HEK293 (cell line): ENCODE measurements at regions not wholly inside any gene's neighbourhood (a gene's known extent, or its start where the extent isn't known, plus 50 kb on each side); places are given as distances from the start of the nearest gene placed in this dataset.

Experiments used
- HOXD13 ChIP-seq: sonication (generic); formaldehyde crosslinking; IDR thresholded peaks from 2 replicates; pipeline ENCODE4 v1.8.0; 2022; ENCODE audit warnings: missing genetic modification reagents, borderline replicate concordance
- MYNN ChIP-seq: fragments of 450-650 bp; formaldehyde crosslinking; IDR thresholded peaks from 2 replicates; pipeline ENCODE4 v1.5.1; 2016; ENCODE audit warnings: missing biosample characterization, missing genetic modification characterization, borderline replicate concordance
- SP2 ChIP-seq: fragments of 450-650 bp; formaldehyde crosslinking; IDR thresholded peaks from 2 replicates; pipeline ENCODE4 v1.5.1; 2016; ENCODE audit warnings: missing biosample characterization, missing genetic modification characterization
- ZBTB1 ChIP-seq: fragments of 450-650 bp; formaldehyde crosslinking; IDR thresholded peaks from 2 replicates; pipeline ENCODE4 v1.5.1; 2016; ENCODE audit warnings: missing biosample characterization, missing genetic modification characterization
- ZNF350 ChIP-seq: fragments of 450-650 bp; formaldehyde crosslinking; IDR thresholded peaks from 2 replicates; pipeline ENCODE4 v1.5.0; 2017; ENCODE audit warnings: missing biosample characterization, mild to moderate bottlenecking, missing genetic modification characterization
- TF ChIP-seq, protein P1 (sequence below): fragments of 450-650 bp; formaldehyde crosslinking; IDR thresholded peaks from 2 replicates; pipeline ENCODE4 v1.5.1; 2016; ENCODE audit warnings: missing biosample characterization, missing genetic modification characterization
- TF ChIP-seq, protein P2 (sequence below): sonication (generic); formaldehyde crosslinking; IDR thresholded peaks from 2 replicates; pipeline ENCODE4 v1.8.1; 2022; ENCODE audit warnings: mild to moderate bottlenecking, moderate library complexity, missing genetic modification reagents
- TF ChIP-seq, protein P3 (sequence below): fragments of 450-650 bp; formaldehyde crosslinking; conservative IDR thresholded peaks from 2 replicates; pipeline ENCODE4 v1.5.1; 2016; ENCODE audit warnings: low read depth, missing biosample characterization, missing genetic modification characterization
- TF ChIP-seq, protein P4 (sequence below): fragments of 450-650 bp; formaldehyde crosslinking; IDR thresholded peaks from 2 replicates; pipeline ENCODE4 v1.5.1; 2016; ENCODE audit warnings: missing biosample characterization, missing genetic modification characterization

DNA sequence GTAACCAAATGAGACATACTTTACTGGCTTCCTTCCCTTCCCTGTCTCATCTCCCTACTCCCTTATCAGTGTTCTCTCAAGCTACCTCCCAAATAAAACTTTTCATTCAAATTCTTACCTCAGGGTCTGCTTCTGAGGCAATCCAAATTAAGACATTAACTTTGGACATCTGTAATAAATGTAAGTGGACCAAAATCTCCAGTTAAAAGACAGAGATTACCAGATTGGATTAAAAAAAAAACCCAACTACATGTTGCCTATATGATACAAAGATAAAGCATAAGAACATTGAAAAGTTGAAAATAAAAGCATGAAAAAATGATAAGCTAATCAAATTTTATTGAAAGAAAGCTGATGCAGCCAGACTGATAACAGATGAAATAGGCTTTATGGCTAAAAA, 58.8 kb upstream of the ST3GAL5 start:
- TF ChIP-seq, protein P1, sequence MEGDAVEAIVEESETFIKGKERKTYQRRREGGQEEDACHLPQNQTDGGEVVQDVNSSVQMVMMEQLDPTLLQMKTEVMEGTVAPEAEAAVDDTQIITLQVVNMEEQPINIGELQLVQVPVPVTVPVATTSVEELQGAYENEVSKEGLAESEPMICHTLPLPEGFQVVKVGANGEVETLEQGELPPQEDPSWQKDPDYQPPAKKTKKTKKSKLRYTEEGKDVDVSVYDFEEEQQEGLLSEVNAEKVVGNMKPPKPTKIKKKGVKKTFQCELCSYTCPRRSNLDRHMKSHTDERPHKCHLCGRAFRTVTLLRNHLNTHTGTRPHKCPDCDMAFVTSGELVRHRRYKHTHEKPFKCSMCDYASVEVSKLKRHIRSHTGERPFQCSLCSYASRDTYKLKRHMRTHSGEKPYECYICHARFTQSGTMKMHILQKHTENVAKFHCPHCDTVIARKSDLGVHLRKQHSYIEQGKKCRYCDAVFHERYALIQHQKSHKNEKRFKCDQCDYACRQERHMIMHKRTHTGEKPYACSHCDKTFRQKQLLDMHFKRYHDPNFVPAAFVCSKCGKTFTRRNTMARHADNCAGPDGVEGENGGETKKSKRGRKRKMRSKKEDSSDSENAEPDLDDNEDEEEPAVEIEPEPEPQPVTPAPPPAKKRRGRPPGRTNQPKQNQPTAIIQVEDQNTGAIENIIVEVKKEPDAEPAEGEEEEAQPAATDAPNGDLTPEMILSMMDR (tag by site-specific recombination) = no peak
- no peak for TF ChIP-seq SP2 (tag by site-specific recombination)
- TF ChIP-seq, protein P2, sequence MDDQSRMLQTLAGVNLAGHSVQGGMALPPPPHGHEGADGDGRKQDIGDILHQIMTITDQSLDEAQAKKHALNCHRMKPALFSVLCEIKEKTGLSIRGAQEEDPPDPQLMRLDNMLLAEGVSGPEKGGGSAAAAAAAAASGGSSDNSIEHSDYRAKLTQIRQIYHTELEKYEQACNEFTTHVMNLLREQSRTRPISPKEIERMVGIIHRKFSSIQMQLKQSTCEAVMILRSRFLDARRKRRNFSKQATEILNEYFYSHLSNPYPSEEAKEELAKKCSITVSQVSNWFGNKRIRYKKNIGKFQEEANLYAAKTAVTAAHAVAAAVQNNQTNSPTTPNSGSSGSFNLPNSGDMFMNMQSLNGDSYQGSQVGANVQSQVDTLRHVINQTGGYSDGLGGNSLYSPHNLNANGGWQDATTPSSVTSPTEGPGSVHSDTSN (CRISPR knock-in tag) = no peak
- TF ChIP-seq, protein P3, sequence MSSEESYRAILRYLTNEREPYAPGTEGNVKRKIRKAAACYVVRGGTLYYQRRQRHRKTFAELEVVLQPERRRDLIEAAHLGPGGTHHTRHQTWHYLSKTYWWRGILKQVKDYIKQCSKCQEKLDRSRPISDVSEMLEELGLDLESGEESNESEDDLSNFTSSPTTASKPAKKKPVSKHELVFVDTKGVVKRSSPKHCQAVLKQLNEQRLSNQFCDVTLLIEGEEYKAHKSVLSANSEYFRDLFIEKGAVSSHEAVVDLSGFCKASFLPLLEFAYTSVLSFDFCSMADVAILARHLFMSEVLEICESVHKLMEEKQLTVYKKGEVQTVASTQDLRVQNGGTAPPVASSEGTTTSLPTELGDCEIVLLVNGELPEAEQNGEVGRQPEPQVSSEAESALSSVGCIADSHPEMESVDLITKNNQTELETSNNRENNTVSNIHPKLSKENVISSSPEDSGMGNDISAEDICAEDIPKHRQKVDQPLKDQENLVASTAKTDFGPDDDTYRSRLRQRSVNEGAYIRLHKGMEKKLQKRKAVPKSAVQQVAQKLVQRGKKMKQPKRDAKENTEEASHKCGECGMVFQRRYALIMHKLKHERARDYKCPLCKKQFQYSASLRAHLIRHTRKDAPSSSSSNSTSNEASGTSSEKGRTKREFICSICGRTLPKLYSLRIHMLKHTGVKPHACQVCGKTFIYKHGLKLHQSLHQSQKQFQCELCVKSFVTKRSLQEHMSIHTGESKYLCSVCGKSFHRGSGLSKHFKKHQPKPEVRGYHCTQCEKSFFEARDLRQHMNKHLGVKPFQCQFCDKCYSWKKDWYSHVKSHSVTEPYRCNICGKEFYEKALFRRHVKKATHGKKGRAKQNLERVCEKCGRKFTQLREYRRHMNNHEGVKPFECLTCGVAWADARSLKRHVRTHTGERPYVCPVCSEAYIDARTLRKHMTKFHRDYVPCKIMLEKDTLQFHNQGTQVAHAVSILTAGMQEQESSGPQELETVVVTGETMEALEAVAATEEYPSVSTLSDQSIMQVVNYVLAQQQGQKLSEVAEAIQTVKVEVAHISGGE (tag by site-specific recombination) = no peak
- no peak for TF ChIP-seq ZBTB1
- TF ChIP-seq HOXD13 (CRISPR knock-in tag) = no peak
- no peak for TF ChIP-seq MYNN (tag by site-specific recombination)
- no peak for TF ChIP-seq ZNF350 (tag by site-specific recombination)
- TF ChIP-seq, protein P4, sequence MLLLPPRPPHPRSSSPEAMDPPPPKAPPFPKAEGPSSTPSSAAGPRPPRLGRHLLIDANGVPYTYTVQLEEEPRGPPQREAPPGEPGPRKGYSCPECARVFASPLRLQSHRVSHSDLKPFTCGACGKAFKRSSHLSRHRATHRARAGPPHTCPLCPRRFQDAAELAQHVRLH (tag by site-specific recombination) = no peak
